PFSK-1 (cell line): ENCODE measurements at regions not wholly inside any gene's neighbourhood (a gene's known extent, or its start where the extent isn't known, plus 50 kb on each side); places are given as distances from the start of the nearest gene placed in this dataset.

Experiments used
- POLR2AphosphoS5 ChIP-seq: IDR thresholded peaks from 2 replicates; pipeline ENCODE4 v1.6.1; 2012; ENCODE audit warnings: low read depth, mild to moderate bottlenecking, control low read depth, low read length, moderate library complexity
- SIN3A ChIP-seq: IDR thresholded peaks from 2 replicates; pipeline ENCODE4 v1.6.1; 2012; ENCODE audit warnings: mild to moderate bottlenecking, low read length, moderate library complexity, borderline replicate concordance; ENCODE audit not compliant: insufficient read depth
- TAF1 ChIP-seq: IDR thresholded peaks from 2 replicates; pipeline ENCODE4 v1.6.1; 2012; ENCODE audit warnings: low read length, control low read depth, borderline replicate concordance; ENCODE audit not compliant: insufficient read depth
- TF ChIP-seq, protein P1 (sequence below), 2 experiments: IDR thresholded peaks; 2 replicates each; pipeline versions ENCODE4 v1.6.1 to v1.8.0; 2011 to 2012; ENCODE audit warnings: low read depth in 2 of 2, low read length in 2 of 2, control low read depth in 1 of 2, inconsistent platforms in 1 of 2, mild to moderate bottlenecking in 1 of 2, moderate library complexity in 1 of 2; ENCODE audit not compliant: insufficient read depth in 1 of 2

DNA sequence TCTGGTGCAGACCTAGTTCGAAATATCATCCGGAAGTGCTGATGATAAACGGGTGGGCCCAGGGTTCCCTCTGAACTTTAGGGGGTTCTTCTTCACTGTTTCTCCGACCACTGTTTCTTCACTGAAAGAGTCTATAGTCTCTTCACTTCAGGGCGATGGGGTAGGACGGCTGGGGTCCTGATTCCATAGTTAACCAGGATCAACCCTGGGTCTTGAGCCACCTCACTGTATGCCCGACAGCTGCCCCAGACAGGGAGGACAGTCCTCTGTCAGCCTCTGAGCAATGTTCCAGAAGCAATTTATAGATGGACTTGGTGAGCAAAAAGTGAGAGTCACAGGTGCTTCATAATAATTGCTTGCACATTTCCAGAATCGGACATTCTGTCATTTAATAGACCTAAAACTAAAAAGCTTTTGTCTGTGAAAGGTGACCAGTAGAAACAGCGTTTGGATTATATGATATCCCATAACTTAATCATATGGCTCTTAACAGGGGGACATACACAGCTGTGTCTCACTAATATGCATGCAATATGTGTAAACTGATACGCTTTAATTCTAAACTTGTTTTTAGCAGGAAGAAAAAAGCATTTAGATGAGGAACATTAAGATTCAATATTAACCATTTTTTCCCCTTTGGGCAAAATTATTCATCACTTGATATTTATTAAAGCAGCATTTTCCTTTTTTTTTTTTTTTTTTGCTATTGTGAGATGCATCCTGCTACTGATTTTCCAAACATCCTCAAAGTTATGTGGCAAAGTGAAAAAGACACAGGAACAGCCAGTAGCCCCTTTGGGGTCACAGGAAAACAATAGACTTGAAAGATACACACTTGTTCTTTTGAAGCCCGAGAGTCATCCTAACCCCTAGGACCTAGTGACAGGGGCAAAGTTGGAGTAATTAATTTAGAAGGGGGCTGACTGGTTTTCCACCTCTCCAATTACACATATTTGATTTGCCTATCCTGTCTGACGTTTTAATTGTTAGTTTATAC is 277.0 kb downstream of the ZNF536 start:
- TF ChIP-seq POLR2AphosphoS5 (no peak), SIN3A (no peak), TAF1 (no peak)
- TF ChIP-seq, protein P1, sequence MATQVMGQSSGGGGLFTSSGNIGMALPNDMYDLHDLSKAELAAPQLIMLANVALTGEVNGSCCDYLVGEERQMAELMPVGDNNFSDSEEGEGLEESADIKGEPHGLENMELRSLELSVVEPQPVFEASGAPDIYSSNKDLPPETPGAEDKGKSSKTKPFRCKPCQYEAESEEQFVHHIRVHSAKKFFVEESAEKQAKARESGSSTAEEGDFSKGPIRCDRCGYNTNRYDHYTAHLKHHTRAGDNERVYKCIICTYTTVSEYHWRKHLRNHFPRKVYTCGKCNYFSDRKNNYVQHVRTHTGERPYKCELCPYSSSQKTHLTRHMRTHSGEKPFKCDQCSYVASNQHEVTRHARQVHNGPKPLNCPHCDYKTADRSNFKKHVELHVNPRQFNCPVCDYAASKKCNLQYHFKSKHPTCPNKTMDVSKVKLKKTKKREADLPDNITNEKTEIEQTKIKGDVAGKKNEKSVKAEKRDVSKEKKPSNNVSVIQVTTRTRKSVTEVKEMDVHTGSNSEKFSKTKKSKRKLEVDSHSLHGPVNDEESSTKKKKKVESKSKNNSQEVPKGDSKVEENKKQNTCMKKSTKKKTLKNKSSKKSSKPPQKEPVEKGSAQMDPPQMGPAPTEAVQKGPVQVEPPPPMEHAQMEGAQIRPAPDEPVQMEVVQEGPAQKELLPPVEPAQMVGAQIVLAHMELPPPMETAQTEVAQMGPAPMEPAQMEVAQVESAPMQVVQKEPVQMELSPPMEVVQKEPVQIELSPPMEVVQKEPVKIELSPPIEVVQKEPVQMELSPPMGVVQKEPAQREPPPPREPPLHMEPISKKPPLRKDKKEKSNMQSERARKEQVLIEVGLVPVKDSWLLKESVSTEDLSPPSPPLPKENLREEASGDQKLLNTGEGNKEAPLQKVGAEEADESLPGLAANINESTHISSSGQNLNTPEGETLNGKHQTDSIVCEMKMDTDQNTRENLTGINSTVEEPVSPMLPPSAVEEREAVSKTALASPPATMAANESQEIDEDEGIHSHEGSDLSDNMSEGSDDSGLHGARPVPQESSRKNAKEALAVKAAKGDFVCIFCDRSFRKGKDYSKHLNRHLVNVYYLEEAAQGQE (IDR thresholded peaks at IDR 0.05; ENCODE audit: insufficient read depth in 1 of 2, low read depth in 2 of 2, low read length in 2 of 2) = no peak
